Naive thymus-derived CD4-positive, alpha-beta T cell (primary cell): ENCODE measurements at regions not wholly inside any gene's neighbourhood (a gene's known extent, or its start where the extent isn't known, plus 50 kb on each side); places are given as distances from the start of the nearest gene placed in this dataset.
"Not testable (repeated sequence)": the region's sequence is repeated elsewhere in the genome, so short reads cannot be mapped to it uniquely, and the experiment has no call there.

Source experiments
- ATAC-seq: fragments of 150-1000 bp; cut with Tn5 transposase; 2 replicates; pipeline ENCODE4 v1.10.0; 2021; ENCODE audit warnings: mild to moderate bottlenecking, moderate library complexity
- CTCF ChIA-PET: fragments of 350-600 bp; sonication (Branson Sonifier 250); formaldehyde crosslinking; loops from one replicate; lab custom pipeline; 2021; ENCODE audit warnings: antibody characterized with exemption; lab: Charles Lee
- POLR2A ChIA-PET: fragments of 350-600 bp; sonication (Branson Sonifier 250); formaldehyde crosslinking; loops from one replicate; lab custom pipeline; 2021; ENCODE audit warnings: antibody characterized with exemption, inconsistent platforms; lab: Charles Lee
- DNase-seq, 9 donors: peaks; one replicate each; pipeline versions ENCODE4 v3.0.0 to v3.0.0-alpha.2; 2020 to 2022; ENCODE audit warnings: mixed read lengths in 1 of 9
- H3K27ac ChIP-seq: one replicate; pipeline ENCODE4 v1.7.0; 2013; ENCODE audit warnings: mild to moderate bottlenecking, low read depth, low read length, moderate library complexity
- H3K27me3 ChIP-seq, 2 donors: one replicate each; pipeline ENCODE4 v1.7.0; 2013; ENCODE audit warnings: low read length in 2 of 2, mild to moderate bottlenecking in 2 of 2, moderate library complexity in 2 of 2; ENCODE audit not compliant: control insufficient read depth in 2 of 2, insufficient read depth in 2 of 2
- H3K36me3 ChIP-seq, 3 experiments: 1 replicate in 2 of 3; 2 replicates in 1 of 3; pipeline ENCODE4 v1.7.0; 2013; ENCODE audit warnings: low read length in 3 of 3, mild to moderate bottlenecking in 3 of 3, moderate library complexity in 1 of 3; ENCODE audit not compliant: insufficient read depth in 3 of 3, control insufficient read depth in 2 of 3
- H3K4me1 ChIP-seq, 2 donors: one replicate each; pipeline ENCODE4 v1.7.0; 2013; ENCODE audit warnings: low read length in 2 of 2, mild to moderate bottlenecking in 2 of 2, moderate library complexity in 1 of 2; ENCODE audit not compliant: control insufficient read depth in 2 of 2, insufficient read depth in 2 of 2
- H3K4me3 ChIP-seq: 2 replicates; pipeline ENCODE4 v1.7.0; 2013; ENCODE audit warnings: mild to moderate bottlenecking, low read length
- H3K9me3 ChIP-seq, 3 experiments: 1 replicate in 2 of 3; 2 replicates in 1 of 3; pipeline ENCODE4 v1.7.0; 2013; ENCODE audit warnings: low read length in 3 of 3; ENCODE audit not compliant: control insufficient read depth in 2 of 3
- H3K27ac Mint-ChIP-seq, 9 donors: one replicate each; pipeline ENCODE4 v1.8.0; 2020 to 2022; ENCODE audit warnings: mixed read lengths in 9 of 9, mild to moderate bottlenecking in 8 of 9, moderate library complexity in 5 of 9, inconsistent platforms in 2 of 9
- H3K27me3 Mint-ChIP-seq, 5 donors: one replicate each; pipeline ENCODE4 v1.8.0; 2021 to 2022; ENCODE audit warnings: mixed read lengths in 5 of 5, mild to moderate bottlenecking in 1 of 5
- H3K36me3 Mint-ChIP-seq, 5 donors: one replicate each; pipeline ENCODE4 v1.8.0; 2020 to 2022; ENCODE audit warnings: mixed read lengths in 5 of 5, mild to moderate bottlenecking in 3 of 5, inconsistent platforms in 1 of 5
- H3K4me1 Mint-ChIP-seq, 7 donors: one replicate each; pipeline ENCODE4 v1.8.0; 2020 to 2022; ENCODE audit warnings: mixed read lengths in 7 of 7, mild to moderate bottlenecking in 3 of 7, inconsistent platforms in 1 of 7
- H3K4me3 Mint-ChIP-seq, 10 donors: one replicate each; pipeline ENCODE4 v1.8.0; 2020 to 2022; ENCODE audit warnings: mild to moderate bottlenecking in 10 of 10, mixed read lengths in 10 of 10, moderate library complexity in 6 of 10, inconsistent platforms in 2 of 10
- H3K9me3 Mint-ChIP-seq, 11 donors: one replicate each; pipeline ENCODE4 v1.8.0; 2020 to 2022; ENCODE audit warnings: mixed read lengths in 11 of 11, mild to moderate bottlenecking in 4 of 11, inconsistent platforms in 1 of 11, moderate library complexity in 1 of 11
- intact Hi-C, 2 donors: fragments of 100-400 bp; cut with micrococcal nuclease; formaldehyde crosslinking; loops; one replicate each; pipeline ENCODE4 v1.15.1; 2023

- Mint-ChIP-seq H3K4me3 (no peak overlapping the region), H3K9me3 (peaks cover 5 to 27% (median 9%) of the 10 kb centered on the region in 11 donors), H3K27ac (no peak overlapping the region), H3K36me3 (peaks cover 0 to 5% (median 0%) of the 10 kb centered on the region in 5 donors), H3K27me3 (no peaks in the 10 kb centered on the region), H3K4me1 (no peaks in the 10 kb centered on the region)
- DNase-seq (no peak), ATAC-seq (no peak)
- Histone ChIP-seq H3K27me3 (no peaks in the 10 kb centered on the region), H3K9me3 (peaks cover 0 to 7% (median 0%) of the 10 kb centered on the region in 3 experiments), H3K36me3 (no peaks in the 10 kb centered on the region), H3K4me1 (no peaks in the 10 kb centered on the region), H3K27ac (no peak overlapping the region), H3K4me3 (no peak overlapping the region)
- intact Hi-C loops = no loop called here
- CTCF ChIA-PET = no interaction called here
- POLR2A ChIA-PET = no interaction called here
Observed at GRCh38 chr6:94727710-94728109, 849.6 kb upstream of the MANEA start.

GRCh38 chr6:94721459-94721858 is 855.9 kb upstream of the MANEA start:
- Histone ChIP-seq H3K9me3 (no peaks in the 10 kb centered on the region), H3K27me3 (no peaks in the 10 kb centered on the region), H3K4me3 (no peak overlapping the region), H3K27ac (no peak overlapping the region), H3K36me3 (no peaks in the 10 kb centered on the region), H3K4me1 (no peaks in the 10 kb centered on the region)
- H3K27ac Mint-ChIP-seq = no peak overlapping the region
- no peak for ATAC-seq
- no peaks in the 10 kb centered on the region for H3K4me1 Mint-ChIP-seq
- H3K27me3 Mint-ChIP-seq = no peaks in the 10 kb centered on the region
- ChIA-PET POLR2A (no interaction called here), CTCF (no interaction called here)
- intact Hi-C loops = no loop called here
- no peak for DNase-seq
- no peaks in the 10 kb centered on the region for H3K36me3 Mint-ChIP-seq
- H3K9me3 Mint-ChIP-seq = peaks cover 0 to 24% (median 11%) of the 10 kb centered on the region in 11 donors
- no peak overlapping the region for H3K4me3 Mint-ChIP-seq

GRCh38 chr6:94713446-94713845 is 863.9 kb upstream of the MANEA start:
- H3K4me3 Mint-ChIP-seq = no peak overlapping the region
- Histone ChIP-seq H3K27me3 (no peaks in the 10 kb centered on the region), H3K9me3 (no peaks in the 10 kb centered on the region), H3K27ac (no peak overlapping the region), H3K4me3 (no peak overlapping the region), H3K4me1 (no peaks in the 10 kb centered on the region), H3K36me3 (no peaks in the 10 kb centered on the region)
- H3K9me3 Mint-ChIP-seq = peaks cover 0 to 5% (median 0%) of the 10 kb centered on the region in 11 donors
- intact Hi-C loops = no loop called here
- ChIA-PET POLR2A (no interaction called here), CTCF (no interaction called here)
- H3K4me1 Mint-ChIP-seq = no peaks in the 10 kb centered on the region
- H3K36me3 Mint-ChIP-seq = no peaks in the 10 kb centered on the region
- no peak overlapping the region for H3K27ac Mint-ChIP-seq
- DNase-seq (no peak), ATAC-seq (no peak)
- H3K27me3 Mint-ChIP-seq = no peaks in the 10 kb centered on the region

GRCh38 chr6:94698773-94699172 is 878.6 kb upstream of the MANEA start:
- ChIA-PET CTCF (no interaction called here), POLR2A (no interaction called here)
- Mint-ChIP-seq H3K27me3 (no peaks in the 10 kb centered on the region), H3K9me3 (peaks cover 0 to 7% (median 4%) of the 10 kb centered on the region in 11 donors), H3K36me3 (no peaks in the 10 kb centered on the region), H3K4me1 (no peaks in the 10 kb centered on the region), H3K27ac (no peak overlapping the region), H3K4me3 (no peak overlapping the region)
- Histone ChIP-seq H3K4me3 (no peak overlapping the region), H3K36me3 (no peaks in the 10 kb centered on the region), H3K27ac (no peak overlapping the region), H3K4me1 (no peaks in the 10 kb centered on the region), H3K27me3 (no peaks in the 10 kb centered on the region), H3K9me3 (no peaks in the 10 kb centered on the region)
- no peak for ATAC-seq
- no peak for DNase-seq
- intact Hi-C loops = no loop called here

- POLR2A ChIA-PET, ATAC-seq, H3K36me3 Mint-ChIP-seq, DNase-seq, H3K4me3 Mint-ChIP-seq, H3K27ac ChIP-seq, H3K4me1 ChIP-seq, CTCF ChIA-PET, H3K27me3 ChIP-seq, intact Hi-C loops, H3K4me1 Mint-ChIP-seq, H3K36me3 ChIP-seq, H3K27ac Mint-ChIP-seq, H3K9me3 Mint-ChIP-seq, H3K4me3 ChIP-seq, H3K27me3 Mint-ChIP-seq, H3K9me3 ChIP-seq: not testable (repeated sequence)
Observed at GRCh38 chr6:94687255-94687654, 890.1 kb upstream of the MANEA start.

- H3K9me3 Mint-ChIP-seq = peaks cover 0 to 7% (median 0%) of the 10 kb centered on the region in 11 donors
- no peak for DNase-seq
- intact Hi-C loops = no loop called here
- no peaks in the 10 kb centered on the region for H3K36me3 Mint-ChIP-seq
- no peak overlapping the region for H3K27ac Mint-ChIP-seq
- CTCF ChIA-PET = no interaction called here
- Histone ChIP-seq H3K4me1 (no peaks in the 10 kb centered on the region), H3K9me3 (no peaks in the 10 kb centered on the region), H3K4me3 (no peak overlapping the region), H3K36me3 (peaks cover 0 to 3% (median 0%) of the 10 kb centered on the region in 3 experiments), H3K27ac (no peak overlapping the region), H3K27me3 (no peaks in the 10 kb centered on the region)
- no peak overlapping the region for H3K4me3 Mint-ChIP-seq
- H3K4me1 Mint-ChIP-seq = no peaks in the 10 kb centered on the region
- POLR2A ChIA-PET = no interaction called here
- ATAC-seq = no peak
- H3K27me3 Mint-ChIP-seq = no peaks in the 10 kb centered on the region
Observed at GRCh38 chr6:94683409-94683808, 893.9 kb upstream of the MANEA start.

GRCh38 chr6:94680669-94681212 is 896.6 kb upstream of the MANEA start:
- Histone ChIP-seq H3K27me3 (no peaks in the 10 kb centered on the region), H3K4me1 (no peaks in the 10 kb centered on the region), H3K9me3 (no peaks in the 10 kb centered on the region), H3K27ac (no peak overlapping the region), H3K4me3 (no peak overlapping the region), H3K36me3 (peaks cover 0 to 3% (median 0%) of the 10 kb centered on the region in 3 experiments)
- ChIA-PET POLR2A (no interaction called here), CTCF (no interaction called here)
- Mint-ChIP-seq H3K27me3 (no peaks in the 10 kb centered on the region), H3K4me1 (no peaks in the 10 kb centered on the region), H3K36me3 (no peaks in the 10 kb centered on the region), H3K4me3 (no peak overlapping the region), H3K27ac (no peak overlapping the region), H3K9me3 (peaks cover 0 to 8% (median 0%) of the 10 kb centered on the region in 11 donors)
- no peak for ATAC-seq
- intact Hi-C loops = no loop called here
- DNase-seq = no peak
